ENCODE measurements at regions not wholly inside any gene's neighbourhood (a gene's known extent, or its start where the extent isn't known, plus 50 kb on each side); places are given as distances from the start of the nearest gene placed in this dataset.

GRCh38 chr12:58356794-58357193, 415.4 kb downstream of the ATP23 start:
- DNase-seq (ENCODE audit: extremely low spot score, unreplicated experiment): no peak
- Mint-ChIP-seq H3K4me1 (ENCODE audit: unreplicated experiment) (peaks cover 30% of the 10 kb centered on the region), H3K36me3 (ENCODE audit: unreplicated experiment) (no peaks in the 10 kb centered on the region), H3K4me3 (ENCODE audit: unreplicated experiment) (no peak overlapping the region), H3K27me3 (ENCODE audit: unreplicated experiment) (no peaks in the 10 kb centered on the region), H3K9me3 (ENCODE audit: unreplicated experiment) (no peaks in the 10 kb centered on the region), H3K27ac (ENCODE audit: unreplicated experiment) (no peak overlapping the region)
- TF ChIP-seq CTCF (IDR thresholded peaks at IDR 0.05): no peak

GRCh38 chr12:58357511-58357910, 416.1 kb downstream of the ATP23 start:
- peaks cover 30% of the 10 kb centered on the region for H3K4me1 Mint-ChIP-seq (ENCODE audit: unreplicated experiment)
- TF ChIP-seq CTCF (IDR thresholded peaks at IDR 0.05): no peak
- DNase-seq (ENCODE audit: extremely low spot score, unreplicated experiment): no peak
- H3K27ac Mint-ChIP-seq (ENCODE audit: unreplicated experiment): peak overlapping the region; percentile 90
- H3K27me3 Mint-ChIP-seq (ENCODE audit: unreplicated experiment): no peaks in the 10 kb centered on the region
- no peak overlapping the region for H3K4me3 Mint-ChIP-seq (ENCODE audit: unreplicated experiment)
- no peaks in the 10 kb centered on the region for H3K36me3 Mint-ChIP-seq (ENCODE audit: unreplicated experiment)
- H3K9me3 Mint-ChIP-seq (ENCODE audit: unreplicated experiment): no peaks in the 10 kb centered on the region

GRCh38 chr12:58358369-58358768, 417.0 kb downstream of the ATP23 start:
- TF ChIP-seq CTCF (IDR thresholded peaks at IDR 0.05): no peak
- peak overlapping the region; percentile 90 for H3K27ac Mint-ChIP-seq (ENCODE audit: unreplicated experiment)
- H3K4me3 Mint-ChIP-seq (ENCODE audit: unreplicated experiment): no peak overlapping the region
- no peak for DNase-seq (ENCODE audit: extremely low spot score, unreplicated experiment)
- H3K27me3 Mint-ChIP-seq (ENCODE audit: unreplicated experiment): no peaks in the 10 kb centered on the region
- no peaks in the 10 kb centered on the region for H3K36me3 Mint-ChIP-seq (ENCODE audit: unreplicated experiment)
- peaks cover 30% of the 10 kb centered on the region for H3K4me1 Mint-ChIP-seq (ENCODE audit: unreplicated experiment)
- no peaks in the 10 kb centered on the region for H3K9me3 Mint-ChIP-seq (ENCODE audit: unreplicated experiment)

GRCh38 chr12:58359084-58359483, 417.7 kb downstream of the ATP23 start:
- DNase-seq (ENCODE audit: extremely low spot score, unreplicated experiment): peak; percentile 85
- peak overlapping the region; percentile 90 for H3K27ac Mint-ChIP-seq (ENCODE audit: unreplicated experiment)
- no peak for TF ChIP-seq CTCF (IDR thresholded peaks at IDR 0.05)

GRCh38 chr12:58361056-58361455, 419.7 kb downstream of the ATP23 start:
- Mint-ChIP-seq H3K4me3 (ENCODE audit: unreplicated experiment) (no peak overlapping the region), H3K27ac (ENCODE audit: unreplicated experiment) (no peak overlapping the region), H3K27me3 (ENCODE audit: unreplicated experiment) (no peaks in the 10 kb centered on the region), H3K9me3 (ENCODE audit: unreplicated experiment) (no peaks in the 10 kb centered on the region), H3K36me3 (ENCODE audit: unreplicated experiment) (no peaks in the 10 kb centered on the region), H3K4me1 (ENCODE audit: unreplicated experiment) (peaks cover 48% of the 10 kb centered on the region)
- TF ChIP-seq CTCF (IDR thresholded peaks at IDR 0.05): no peak
- DNase-seq (ENCODE audit: extremely low spot score, unreplicated experiment): no peak

More at GRCh38 chr12:58359084-58359483, 417.7 kb downstream of the ATP23 start:
- Mint-ChIP-seq H3K4me1 (ENCODE audit: unreplicated experiment) (peaks cover 31% of the 10 kb centered on the region), H3K27me3 (ENCODE audit: unreplicated experiment) (no peaks in the 10 kb centered on the region), H3K36me3 (ENCODE audit: unreplicated experiment) (no peaks in the 10 kb centered on the region), H3K4me3 (ENCODE audit: unreplicated experiment) (peak overlapping the region; percentile 52), H3K9me3 (ENCODE audit: unreplicated experiment) (no peaks in the 10 kb centered on the region)

Measured in osteocyte (in vitro differentiated cells).